GM21786 (cell line): ENCODE measurements at regions not wholly inside any gene's neighbourhood (a gene's known extent, or its start where the extent isn't known, plus 50 kb on each side); places are given as distances from the start of the nearest gene placed in this dataset.
"Not testable (repeated sequence)": the region's sequence is repeated elsewhere in the genome, so short reads cannot be mapped to it uniquely, and the experiment has no call there.

Experiments used
- ATAC-seq: cut with Tn5 transposase; IDR thresholded peaks from one replicate; pipeline ENCODE4 v1.9.1; 2021; ENCODE audit not compliant: unreplicated experiment

DNA sequence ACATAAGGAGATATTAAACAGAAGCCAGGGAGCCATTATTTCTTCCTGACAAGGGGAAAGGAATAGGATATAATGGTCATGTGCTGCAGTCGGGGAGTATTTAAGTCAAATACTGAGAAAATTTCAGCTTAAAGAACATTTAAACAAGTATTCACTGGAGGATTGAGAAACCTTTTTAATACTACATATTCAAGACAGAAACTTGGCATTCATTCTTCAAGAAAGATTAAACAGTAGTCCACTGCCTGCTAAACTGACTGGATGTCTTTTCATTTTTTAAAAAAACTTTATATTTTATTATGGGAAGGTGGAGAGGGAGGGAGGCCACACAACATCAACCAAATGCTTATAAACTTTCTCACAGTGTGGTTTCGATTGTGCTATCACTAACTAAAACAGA, 107.4 kb upstream of the CBLB start:
- ATAC-seq: no peak

- no peak for ATAC-seq
Observed at GRCh38 chr3:105979961-105980360, 111.1 kb upstream of the CBLB start.

DNA sequence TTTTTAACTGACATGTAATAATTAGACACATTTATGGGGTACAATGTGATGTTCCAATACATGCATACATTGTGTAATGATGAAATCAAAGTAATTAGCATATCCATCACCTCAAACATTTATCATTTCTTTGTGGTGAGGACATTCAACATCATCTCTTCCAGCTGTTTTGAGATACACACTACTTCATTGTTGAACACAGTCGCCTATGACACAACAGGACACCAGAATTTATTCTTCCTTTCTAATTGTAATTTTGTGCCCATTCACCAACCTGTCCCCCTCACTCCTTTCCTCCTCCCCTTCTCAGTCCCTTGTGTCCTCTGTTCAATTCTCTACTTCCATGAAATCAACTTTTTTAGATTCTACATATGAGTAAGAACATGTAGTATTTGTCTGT, 113.4 kb upstream of the CBLB start:
- ATAC-seq: no peak

- no peak for ATAC-seq
Observed at GRCh38 chr3:105984837-105985236, 116.0 kb upstream of the CBLB start.

DNA sequence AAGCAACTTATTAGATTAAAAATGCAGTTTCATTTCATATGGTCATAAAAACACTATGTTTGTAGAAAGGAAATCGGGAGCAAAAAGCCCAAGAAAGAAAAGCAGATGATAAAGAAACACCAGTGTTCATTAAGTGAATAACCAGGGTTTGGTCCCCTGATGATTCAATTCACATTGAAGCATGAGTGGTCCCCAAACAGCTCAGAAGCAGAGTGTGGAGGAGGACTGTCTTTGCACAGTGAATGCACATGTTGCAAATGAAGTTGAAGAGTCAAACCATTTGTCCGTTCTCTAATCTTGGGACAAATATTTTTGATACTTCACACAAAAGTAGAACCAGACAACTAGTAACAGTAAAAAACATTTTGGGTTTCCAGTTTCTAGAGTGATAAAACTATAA, 117.5 kb upstream of the CBLB start:
- not testable (repeated sequence) for ATAC-seq

DNA sequence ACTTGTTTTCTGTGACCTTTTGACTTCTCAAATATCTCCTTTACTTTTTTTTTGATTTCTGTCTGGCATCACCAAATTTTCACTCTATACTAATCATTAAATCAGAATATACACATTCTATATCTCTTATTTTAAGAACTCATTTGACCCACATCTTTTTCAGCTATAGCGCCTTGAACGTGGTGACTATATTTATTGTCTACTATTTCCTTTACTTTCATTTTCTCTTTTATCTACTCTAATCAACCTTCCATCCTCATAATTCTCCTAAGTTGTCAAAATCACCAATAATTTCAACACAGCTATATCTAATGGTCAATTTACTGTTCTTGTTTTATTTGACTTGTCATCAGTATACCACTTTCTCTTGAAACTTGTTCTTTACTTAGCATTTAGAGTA, 119.0 kb upstream of the CBLB start:
- ATAC-seq: no peak

- ATAC-seq: no peak
Observed at GRCh38 chr3:105988540-105989212, 119.9 kb upstream of the CBLB start.

DNA sequence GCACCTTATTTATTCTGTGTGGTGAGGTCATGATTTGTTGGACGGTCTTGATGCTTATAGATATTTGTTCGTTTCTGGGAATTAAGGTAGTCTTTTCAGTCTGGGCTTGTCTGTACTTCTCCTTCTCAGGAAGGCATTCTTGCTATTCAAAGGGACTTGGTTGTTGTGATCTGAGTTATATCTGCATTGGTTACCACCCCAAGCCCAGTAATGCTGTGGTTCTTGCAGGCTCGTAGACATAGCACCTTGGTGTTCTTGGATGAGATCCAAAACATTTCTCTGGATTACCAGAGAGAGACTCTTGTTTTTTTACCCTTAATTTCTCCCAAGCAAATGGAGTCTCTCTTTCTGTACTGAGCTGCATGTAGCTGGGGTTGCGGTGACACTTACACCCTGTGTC, 128.0 kb upstream of the CBLB start:
- no peak for ATAC-seq

DNA sequence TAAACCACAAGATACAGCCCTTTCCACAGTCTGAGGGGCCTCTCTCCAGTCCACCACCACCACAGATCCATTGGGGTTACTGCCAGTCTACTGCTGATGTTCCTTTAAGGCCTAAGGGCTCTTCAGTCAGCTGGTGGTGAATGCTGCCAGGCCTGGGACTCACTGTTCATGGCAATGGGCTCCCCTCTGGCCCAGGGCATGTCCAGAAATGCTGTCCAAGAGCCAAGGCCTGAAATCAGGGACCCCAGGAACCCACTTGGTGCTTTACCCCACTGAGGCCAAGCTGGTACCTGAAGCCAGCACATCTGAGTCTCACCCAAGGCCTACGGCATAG, 128.6 kb upstream of the CBLB start:
- ATAC-seq: no peak

DNA sequence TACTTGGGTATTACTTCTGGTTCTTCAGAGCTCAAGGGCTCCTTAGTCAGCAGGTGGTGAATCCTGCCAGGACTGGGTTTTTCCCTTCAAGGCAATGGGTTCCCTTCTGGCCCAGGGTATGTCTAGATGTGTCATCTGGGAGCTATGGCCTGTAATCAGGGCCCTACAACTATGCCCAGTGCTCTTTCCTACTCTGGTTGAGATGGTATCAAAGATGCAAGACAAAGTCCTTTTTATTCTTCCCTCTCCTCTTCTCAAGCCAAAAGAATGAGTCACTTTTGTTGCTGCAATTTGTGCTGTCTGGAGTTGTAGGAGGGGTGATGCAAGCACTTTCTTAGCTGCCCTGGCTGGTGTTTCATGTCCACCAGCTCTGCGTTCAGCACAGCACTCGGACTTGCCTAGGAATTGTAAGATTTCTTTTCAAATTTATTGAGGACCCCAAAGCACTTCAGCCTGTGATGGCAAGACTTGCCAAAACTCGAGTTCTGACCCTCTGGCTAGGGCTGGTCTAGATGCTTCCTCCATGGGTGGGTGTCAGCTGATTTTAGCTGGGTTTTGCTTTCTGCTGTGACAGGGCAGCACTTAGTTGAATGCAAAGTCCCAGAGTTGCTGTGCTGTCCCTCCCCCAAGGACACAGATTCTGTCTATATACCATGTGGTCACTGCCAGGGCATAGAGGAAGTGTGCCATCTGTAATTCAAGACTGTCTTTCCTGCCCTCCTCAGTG, 129.2 kb upstream of the CBLB start:
- ATAC-seq: no peak

GRCh38 chr3:105999856-106000255, 131.0 kb upstream of the CBLB start:
- ATAC-seq: no peak

DNA sequence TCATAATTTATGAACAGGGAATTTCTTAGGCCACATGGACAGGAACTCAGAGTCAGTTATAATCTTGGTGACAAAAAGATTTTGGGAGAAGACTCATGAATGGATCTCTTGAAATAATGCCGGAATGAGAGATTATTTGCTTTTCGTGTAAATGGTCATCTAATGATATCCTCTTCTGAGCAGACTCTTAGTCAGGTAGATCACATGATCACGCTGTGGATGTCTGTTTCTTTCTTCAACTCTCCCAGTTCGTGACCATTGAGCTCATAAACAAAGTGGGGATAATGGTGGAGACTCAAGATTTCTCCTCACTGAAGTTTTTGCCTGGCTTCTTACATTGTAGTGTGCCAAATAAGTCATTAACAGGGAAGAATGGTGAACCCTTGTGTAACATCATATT, 133.1 kb upstream of the CBLB start:
- no peak for ATAC-seq

DNA sequence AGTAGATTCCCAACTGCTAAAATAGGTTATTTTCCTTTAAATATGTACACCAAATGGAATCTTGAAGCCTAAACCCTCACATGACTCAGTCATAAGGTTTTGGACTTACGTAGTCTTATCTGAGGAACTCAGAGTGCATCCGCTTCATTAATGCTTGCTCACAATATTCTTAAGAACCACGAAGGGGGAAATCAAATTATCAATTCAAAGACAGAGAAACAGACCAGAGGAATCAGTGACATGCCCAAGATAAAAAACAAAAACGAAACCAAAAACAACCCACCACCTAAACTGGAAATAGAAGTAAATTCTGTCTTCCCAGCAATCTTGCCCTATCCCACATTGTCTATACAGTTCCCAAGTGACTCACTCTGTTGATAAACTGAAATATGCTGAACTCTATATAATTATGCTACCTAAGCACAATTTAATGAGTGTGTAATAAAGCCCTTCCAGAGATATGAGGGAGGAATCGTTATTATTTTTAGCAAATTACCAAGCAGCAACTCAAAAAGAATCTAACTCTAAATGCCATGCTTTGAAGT, 135.4 kb upstream of the CBLB start:
- no peak for ATAC-seq

DNA sequence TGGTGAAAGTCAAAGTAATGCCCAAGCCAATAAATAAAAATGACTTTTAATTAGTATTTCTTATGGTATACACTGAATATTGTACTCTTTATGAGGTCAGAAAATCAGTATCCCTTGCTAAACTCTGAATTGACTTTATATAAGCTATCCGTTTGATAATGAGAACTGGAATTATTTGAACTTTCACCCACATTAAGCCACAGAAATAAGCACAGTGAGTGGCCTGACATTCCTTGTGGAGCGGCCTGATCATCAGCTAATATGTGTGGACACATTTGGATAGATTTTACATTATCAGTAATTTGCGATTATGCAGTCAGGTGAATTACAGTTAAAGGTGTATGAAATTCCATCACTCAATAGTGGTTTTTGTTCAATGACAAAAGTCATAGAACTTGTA, 136.0 kb upstream of the CBLB start:
- no peak for ATAC-seq

- no peak for ATAC-seq
Observed at GRCh38 chr3:106006001-106006400, 137.2 kb upstream of the CBLB start.

DNA sequence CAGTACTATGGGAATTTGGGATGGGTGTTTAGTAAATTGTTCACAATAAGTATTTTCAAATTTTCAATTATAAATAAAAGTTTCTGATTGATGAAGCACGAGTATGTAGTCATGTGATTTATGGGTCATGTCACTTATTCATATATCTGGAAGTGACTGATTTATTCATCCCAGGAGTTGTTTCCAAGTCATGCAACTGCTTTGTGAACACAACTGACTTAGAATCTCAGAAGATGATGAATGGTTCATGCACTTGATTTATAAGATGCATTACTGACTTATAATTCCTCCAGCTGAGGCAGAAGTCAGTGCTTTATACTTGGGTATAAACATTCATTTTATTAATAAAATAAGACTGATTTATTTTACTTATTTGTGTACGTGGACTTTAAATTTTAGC, 137.8 kb upstream of the CBLB start:
- ATAC-seq: no peak

- ATAC-seq: no peak
Observed at GRCh38 chr3:106007512-106007911, 138.7 kb upstream of the CBLB start.

DNA sequence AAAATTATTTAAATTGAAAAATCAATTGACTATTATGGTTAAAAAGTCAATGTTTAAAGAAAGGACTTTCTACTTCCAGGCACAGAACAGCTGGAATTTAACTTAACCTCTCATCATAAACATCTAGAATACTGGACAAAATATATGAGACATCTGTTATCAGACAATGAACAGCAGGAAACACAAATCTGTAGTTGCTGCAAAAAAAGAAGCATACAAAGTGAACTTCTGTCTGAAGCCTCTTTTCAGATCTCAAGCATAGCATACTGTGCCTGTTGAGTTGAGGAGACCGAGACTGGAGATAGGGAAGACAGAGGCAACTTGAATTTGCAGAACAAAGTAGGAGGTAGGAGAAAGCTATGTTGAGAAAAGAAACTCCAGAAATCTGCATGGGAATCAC, 140.0 kb upstream of the CBLB start:
- ATAC-seq: no peak

DNA sequence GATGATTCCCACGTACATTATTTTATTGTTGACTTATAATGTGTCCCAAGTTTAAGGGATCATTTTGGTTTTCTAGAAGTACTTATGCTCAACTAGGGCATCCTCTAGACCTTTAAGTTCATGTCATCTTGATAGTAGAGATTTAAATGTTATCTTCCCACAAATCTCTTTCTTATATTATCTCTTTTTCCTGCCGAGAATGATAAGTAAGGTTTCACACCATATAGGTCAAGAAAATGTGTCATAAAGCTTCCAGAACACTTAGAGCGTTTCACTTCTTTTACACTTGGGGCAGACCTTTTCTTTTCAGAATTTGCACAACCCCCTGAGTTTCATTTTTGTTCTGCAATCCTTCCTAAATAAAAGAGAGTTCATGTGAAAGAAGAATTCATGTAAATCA, 142.0 kb upstream of the CBLB start:
- no peak for ATAC-seq

- no peak for ATAC-seq
Observed at GRCh38 chr3:106013971-106014370, 145.2 kb upstream of the CBLB start.

- ATAC-seq: no peak
Observed at GRCh38 chr3:106014518-106014917, 145.7 kb upstream of the CBLB start.

DNA sequence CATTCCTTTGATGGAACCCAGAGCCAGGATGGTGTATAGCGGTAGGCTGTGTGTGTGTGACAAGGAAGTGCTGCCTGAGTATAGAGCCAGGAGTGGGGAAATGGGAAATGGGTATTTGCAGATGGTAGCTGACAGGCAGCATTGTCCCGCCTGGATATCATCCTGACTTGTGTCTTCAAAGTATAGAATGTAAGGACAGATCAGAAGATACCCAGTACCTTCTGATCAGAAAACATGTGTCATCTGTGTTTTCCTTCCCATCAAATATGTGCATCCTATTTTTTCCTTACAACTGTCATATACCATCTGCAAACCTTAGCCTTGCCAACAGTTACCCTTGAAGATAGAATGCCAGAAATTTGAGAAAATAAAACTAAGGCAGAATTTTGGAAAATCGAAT, 146.2 kb upstream of the CBLB start:
- ATAC-seq: no peak

DNA sequence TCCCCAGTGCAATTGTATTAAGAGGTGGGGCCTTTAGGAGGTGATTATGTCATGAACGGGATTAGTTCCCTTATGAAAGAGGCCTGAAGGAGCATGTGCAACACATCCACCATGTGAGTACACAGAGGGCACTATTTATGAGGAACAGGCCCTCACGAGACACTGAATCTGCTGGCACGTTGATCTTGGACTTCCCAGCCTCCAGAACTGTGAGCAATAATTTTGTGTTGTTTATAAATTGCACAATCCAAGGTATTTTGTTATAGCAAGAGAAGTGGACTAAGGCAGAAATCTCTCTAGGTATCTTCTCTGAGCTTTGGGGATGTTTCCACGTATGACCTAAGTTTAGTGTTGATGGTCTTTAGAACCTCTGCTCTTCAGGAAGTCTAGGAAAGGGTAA, 149.3 kb upstream of the CBLB start:
- no peak for ATAC-seq
